ENCODE measurements at regions not wholly inside any gene's neighbourhood (a gene's known extent, or its start where the extent isn't known, plus 50 kb on each side); places are given as distances from the start of the nearest gene placed in this dataset.

DNA sequence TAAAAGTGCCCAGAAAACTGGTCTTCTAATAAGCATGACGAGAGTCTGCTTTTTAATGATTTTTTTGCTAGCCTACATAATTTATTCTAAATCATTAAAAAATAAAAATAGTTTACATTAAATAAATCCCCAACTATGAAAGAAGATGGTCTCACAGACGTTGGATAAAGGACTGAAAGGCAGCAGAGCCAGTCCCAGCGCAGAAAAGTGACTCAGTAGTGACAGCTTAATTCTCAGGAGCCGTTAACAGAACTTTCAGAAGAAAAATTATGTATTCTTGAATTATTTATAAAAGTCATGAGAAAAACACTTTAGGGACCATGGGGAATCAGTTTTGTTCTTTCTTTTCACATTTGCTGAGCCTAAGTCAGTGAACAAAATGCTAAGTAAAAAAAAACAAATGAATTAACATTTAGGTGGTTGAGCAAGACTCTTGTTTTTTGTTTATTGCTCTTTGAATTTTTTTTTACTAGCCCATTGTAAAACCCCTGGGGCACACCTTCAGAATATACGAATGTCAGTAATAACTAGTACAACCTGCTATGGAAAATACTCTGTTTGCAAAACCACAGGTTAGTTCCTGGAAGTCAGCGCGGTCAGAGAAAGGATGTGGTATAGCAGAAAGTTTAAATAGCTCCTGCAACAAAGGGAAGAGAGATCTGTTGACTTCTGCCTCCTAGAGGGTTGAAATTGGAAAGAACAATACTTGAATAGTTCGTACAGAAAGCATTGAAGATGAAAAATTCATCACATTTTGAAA, 50.4 kb upstream of the CCDC160 start:
- Mint-ChIP-seq H3K27ac (peak overlapping the region; percentile 66), H3K4me1 (peaks cover 5% of the 10 kb centered on the region), H3K4me3 (peak overlapping the region; percentile 68), H3K9me3 (no peaks in the 10 kb centered on the region), H3K36me3 (ENCODE audit: low read depth) (no peaks in the 10 kb centered on the region), H3K27me3 (peaks cover 4% of the 10 kb centered on the region)
- ATAC-seq (replicated peaks): peak; percentile 92
